ENCODE measurements at regions not wholly inside any gene's neighbourhood (a gene's known extent, or its start where the extent isn't known, plus 50 kb on each side); places are given as distances from the start of the nearest gene placed in this dataset.

- H3K4me3 Mint-ChIP-seq = no peak overlapping the region
- ATAC-seq (ENCODE audit: low read depth in 2 of 2) = no peak
- peaks cover 0 to 19% (median 4%) of the 10 kb centered on the region in 7 donors for H3K9me3 Mint-ChIP-seq
- DNase-seq = no peak
- no peak overlapping the region for H3K27ac Mint-ChIP-seq
- H3K36me3 Mint-ChIP-seq = no peaks in the 10 kb centered on the region
- H3K4me1 Mint-ChIP-seq = no peaks in the 10 kb centered on the region
- no peaks in the 10 kb centered on the region for H3K27me3 Mint-ChIP-seq
Observed at GRCh38 chr9:115715666-115716065, 437.9 kb upstream of the PAPPA start.

GRCh38 chr9:115717298-115717697 lies 436.3 kb upstream of the PAPPA start:
- Mint-ChIP-seq H3K27ac (no peak overlapping the region), H3K4me3 (no peak overlapping the region), H3K4me1 (no peaks in the 10 kb centered on the region), H3K36me3 (no peaks in the 10 kb centered on the region), H3K27me3 (peaks cover 0 to 4% (median 0%) of the 10 kb centered on the region in 3 donors), H3K9me3 (peaks cover 0 to 10% (median 4%) of the 10 kb centered on the region in 7 donors)
- no peak for DNase-seq
- no peak for ATAC-seq (ENCODE audit: low read depth in 2 of 2)

GRCh38 chr9:115717711-115718173 lies 435.8 kb upstream of the PAPPA start:
- Mint-ChIP-seq H3K4me3 (no peak overlapping the region), H3K36me3 (no peaks in the 10 kb centered on the region), H3K4me1 (no peaks in the 10 kb centered on the region), H3K27me3 (peaks cover 0 to 4% (median 0%) of the 10 kb centered on the region in 3 donors), H3K27ac (no peak overlapping the region), H3K9me3 (peaks cover 0 to 7% (median 2%) of the 10 kb centered on the region in 7 donors)
- DNase-seq (no peak), ATAC-seq (ENCODE audit: low read depth in 2 of 2) (no peak)

- H3K9me3 Mint-ChIP-seq = peaks cover 0 to 45% (median 23%) of the 10 kb centered on the region in 7 donors
- no peak overlapping the region for H3K4me3 Mint-ChIP-seq
- H3K27ac Mint-ChIP-seq = no peak overlapping the region
- DNase-seq = no peak
- peaks cover 0 to 5% of the 10 kb centered on the region in 2 donors for H3K36me3 Mint-ChIP-seq
- no peaks in the 10 kb centered on the region for H3K27me3 Mint-ChIP-seq
- ATAC-seq (ENCODE audit: low read depth in 2 of 2) = no peak
- no peaks in the 10 kb centered on the region for H3K4me1 Mint-ChIP-seq
Observed at GRCh38 chr9:115730396-115730795, 423.2 kb upstream of the PAPPA start.

GRCh38 chr9:115730845-115731244 lies 422.7 kb upstream of the PAPPA start:
- peaks cover 0 to 40% (median 22%) of the 10 kb centered on the region in 7 donors for H3K9me3 Mint-ChIP-seq
- ATAC-seq (ENCODE audit: low read depth in 2 of 2) (no peak), DNase-seq (no peak)
- H3K36me3 Mint-ChIP-seq = peaks cover 0 to 5% of the 10 kb centered on the region in 2 donors
- H3K27ac Mint-ChIP-seq = no peak overlapping the region
- H3K27me3 Mint-ChIP-seq = no peaks in the 10 kb centered on the region
- no peak overlapping the region for H3K4me3 Mint-ChIP-seq
- no peaks in the 10 kb centered on the region for H3K4me1 Mint-ChIP-seq

GRCh38 chr9:115733318-115734110 lies 420.1 kb upstream of the PAPPA start:
- no peak overlapping the region for H3K4me3 Mint-ChIP-seq
- no peaks in the 10 kb centered on the region for H3K27me3 Mint-ChIP-seq
- H3K27ac Mint-ChIP-seq = no peak overlapping the region
- no peaks in the 10 kb centered on the region for H3K4me1 Mint-ChIP-seq
- H3K9me3 Mint-ChIP-seq = peaks cover 0 to 17% (median 9%) of the 10 kb centered on the region in 7 donors
- DNase-seq (no peak), ATAC-seq (ENCODE audit: low read depth in 2 of 2) (no peak)
- H3K36me3 Mint-ChIP-seq = no peaks in the 10 kb centered on the region

GRCh38 chr9:115739096-115739875 lies 414.3 kb upstream of the PAPPA start:
- Mint-ChIP-seq H3K27ac (no peak overlapping the region), H3K4me1 (no peaks in the 10 kb centered on the region), H3K4me3 (peak overlapping the region in 1 of 8 donors; percentile 11), H3K9me3 (peaks cover 0 to 2% (median 0%) of the 10 kb centered on the region in 7 donors), H3K36me3 (no peaks in the 10 kb centered on the region), H3K27me3 (no peaks in the 10 kb centered on the region)
- ATAC-seq (ENCODE audit: low read depth in 2 of 2) (no peak), DNase-seq (no peak)

- Mint-ChIP-seq H3K27ac (no peak overlapping the region), H3K4me3 (no peak overlapping the region), H3K36me3 (no peaks in the 10 kb centered on the region), H3K4me1 (no peaks in the 10 kb centered on the region), H3K27me3 (peaks cover 0 to 5% (median 0%) of the 10 kb centered on the region in 3 donors), H3K9me3 (peaks cover 0 to 5% (median 0%) of the 10 kb centered on the region in 7 donors)
- ATAC-seq (ENCODE audit: low read depth in 2 of 2) (no peak), DNase-seq (no peak)
Observed at GRCh38 chr9:115740986-115741385, 412.6 kb upstream of the PAPPA start.

GRCh38 chr9:115743709-115744605 lies 409.6 kb upstream of the PAPPA start:
- H3K4me3 Mint-ChIP-seq = no peak overlapping the region
- DNase-seq (no peak), ATAC-seq (ENCODE audit: low read depth in 2 of 2) (no peak)
- peaks cover 0 to 5% (median 0%) of the 10 kb centered on the region in 3 donors for H3K27me3 Mint-ChIP-seq
- H3K4me1 Mint-ChIP-seq = no peaks in the 10 kb centered on the region
- H3K9me3 Mint-ChIP-seq = peaks cover 0 to 5% (median 0%) of the 10 kb centered on the region in 7 donors
- no peak overlapping the region for H3K27ac Mint-ChIP-seq
- no peaks in the 10 kb centered on the region for H3K36me3 Mint-ChIP-seq

GRCh38 chr9:115746496-115746895 lies 407.1 kb upstream of the PAPPA start:
- Mint-ChIP-seq H3K9me3 (peaks cover 0 to 5% (median 0%) of the 10 kb centered on the region in 7 donors), H3K36me3 (no peaks in the 10 kb centered on the region), H3K27ac (no peak overlapping the region), H3K4me1 (no peaks in the 10 kb centered on the region), H3K4me3 (no peak overlapping the region), H3K27me3 (peaks cover 0 to 5% (median 0%) of the 10 kb centered on the region in 3 donors)
- ATAC-seq (ENCODE audit: low read depth in 2 of 2) (no peak), DNase-seq (no peak)

GRCh38 chr9:115747731-115748130 lies 405.9 kb upstream of the PAPPA start:
- Mint-ChIP-seq H3K36me3 (no peaks in the 10 kb centered on the region), H3K9me3 (peaks cover 0 to 5% (median 0%) of the 10 kb centered on the region in 7 donors), H3K27me3 (peaks cover 0 to 5% (median 0%) of the 10 kb centered on the region in 3 donors), H3K4me1 (no peaks in the 10 kb centered on the region), H3K4me3 (no peak overlapping the region), H3K27ac (no peak overlapping the region)
- DNase-seq (no peak), ATAC-seq (ENCODE audit: low read depth in 2 of 2) (no peak)

- no peak overlapping the region for H3K27ac Mint-ChIP-seq
- no peak overlapping the region for H3K4me3 Mint-ChIP-seq
- no peak for DNase-seq
- peaks cover 0 to 13% (median 1%) of the 10 kb centered on the region in 7 donors for H3K9me3 Mint-ChIP-seq
- ATAC-seq (ENCODE audit: low read depth in 2 of 2) = no peak
- H3K4me1 Mint-ChIP-seq = no peaks in the 10 kb centered on the region
- no peaks in the 10 kb centered on the region for H3K36me3 Mint-ChIP-seq
- H3K27me3 Mint-ChIP-seq = no peaks in the 10 kb centered on the region
Observed at GRCh38 chr9:115756736-115757135, 396.9 kb upstream of the PAPPA start.

GRCh38 chr9:115757461-115757860 lies 396.1 kb upstream of the PAPPA start:
- Mint-ChIP-seq H3K4me3 (no peak overlapping the region), H3K27ac (no peak overlapping the region), H3K27me3 (no peaks in the 10 kb centered on the region), H3K4me1 (no peaks in the 10 kb centered on the region), H3K9me3 (peaks cover 0 to 13% (median 1%) of the 10 kb centered on the region in 7 donors), H3K36me3 (no peaks in the 10 kb centered on the region)
- DNase-seq (no peak), ATAC-seq (ENCODE audit: low read depth in 2 of 2) (no peak)

All from naive B cell (primary cell).